Activated CD8-positive, alpha-beta memory T cell treated with anti-CD3 and anti-CD28 coated beads, Interleukin-2, amount 10 ng/mL, durations not matched to agents 7 days and 5 days (primary cell): ENCODE measurements at regions not wholly inside any gene's neighbourhood (a gene's known extent, or its start where the extent isn't known, plus 50 kb on each side); places are given as distances from the start of the nearest gene placed in this dataset.

Source experiments
- ATAC-seq: fragments of 150-1000 bp; cut with Tn5 transposase; one replicate; pipeline ENCODE4 v1.10.0; 2021; ENCODE audit warnings: moderate library complexity
- CTCF ChIA-PET: fragments of 350-600 bp; sonication (Branson Sonifier 250); formaldehyde crosslinking; loops from one replicate; lab custom pipeline; 2021; ENCODE audit warnings: antibody characterized with exemption; lab: Charles Lee
- DNase-seq: peaks from one replicate; pipeline ENCODE4 v3.0.0-alpha.2; 2020
- H3K27ac Mint-ChIP-seq: one replicate; pipeline ENCODE4 v1.8.0; 2021; ENCODE audit warnings: mild to moderate bottlenecking, mixed read lengths
- H3K27me3 Mint-ChIP-seq: one replicate; pipeline ENCODE4 v1.8.0; 2021; ENCODE audit warnings: mixed read lengths
- H3K36me3 Mint-ChIP-seq: one replicate; pipeline ENCODE4 v1.8.0; 2021; ENCODE audit warnings: mild to moderate bottlenecking, mixed read lengths
- H3K4me1 Mint-ChIP-seq: one replicate; pipeline ENCODE4 v1.8.0; 2021; ENCODE audit warnings: mixed read lengths
- H3K4me3 Mint-ChIP-seq: one replicate; pipeline ENCODE4 v1.8.0; 2021; ENCODE audit warnings: mild to moderate bottlenecking, moderate library complexity, mixed read lengths
- H3K9me3 Mint-ChIP-seq: one replicate; pipeline ENCODE4 v1.8.0; 2022; ENCODE audit warnings: low read depth, mixed read lengths

- Mint-ChIP-seq H3K9me3 (peaks cover 4% of the 10 kb centered on the region), H3K27ac (no peak overlapping the region), H3K4me3 (no peak overlapping the region), H3K4me1 (no peaks in the 10 kb centered on the region), H3K36me3 (no peaks in the 10 kb centered on the region), H3K27me3 (no peaks in the 10 kb centered on the region)
- CTCF ChIA-PET: no interaction called here
- ATAC-seq (no peak), DNase-seq (no peak)
These were observed 704.6 kb downstream of the EFNB2 start for GRCh38 chr13:105830821-105831220.

- CTCF ChIA-PET: no interaction called here
- H3K4me3 Mint-ChIP-seq: no peak overlapping the region
These were observed 708.2 kb downstream of the EFNB2 start for GRCh38 chr13:105827111-105827809.

GRCh38 chr13:105825071-105825470 lies 710.4 kb downstream of the EFNB2 start:
- CTCF ChIA-PET: interaction anchor here (0.6 kb wide), 1 partner anchor 894 kb away, joined by 3 read pairs; no protein-coding TSS in a partner anchor
- Mint-ChIP-seq H3K36me3 (no peaks in the 10 kb centered on the region), H3K4me1 (no peaks in the 10 kb centered on the region), H3K27ac (no peak overlapping the region), H3K9me3 (peaks cover 3% of the 10 kb centered on the region), H3K27me3 (no peaks in the 10 kb centered on the region), H3K4me3 (no peak overlapping the region)
- ATAC-seq (no peak), DNase-seq (no peak)

More at GRCh38 chr13:105827111-105827809, 708.2 kb downstream of the EFNB2 start:
- DNase-seq (no peak), ATAC-seq (no peak)
- H3K27ac Mint-ChIP-seq: no peak overlapping the region
- H3K9me3 Mint-ChIP-seq: peaks cover 4% of the 10 kb centered on the region
- H3K4me1 Mint-ChIP-seq: no peaks in the 10 kb centered on the region
- H3K27me3 Mint-ChIP-seq: no peaks in the 10 kb centered on the region
- H3K36me3 Mint-ChIP-seq: no peaks in the 10 kb centered on the region

- H3K4me1 Mint-ChIP-seq: no peaks in the 10 kb centered on the region
- no peak overlapping the region for H3K27ac Mint-ChIP-seq
- H3K36me3 Mint-ChIP-seq: no peaks in the 10 kb centered on the region
- ATAC-seq: no peak
- H3K4me3 Mint-ChIP-seq: no peak overlapping the region
- no peak for DNase-seq
- CTCF ChIA-PET: no interaction called here
- no peaks in the 10 kb centered on the region for H3K27me3 Mint-ChIP-seq
- H3K9me3 Mint-ChIP-seq: no peaks in the 10 kb centered on the region
These were observed 714.1 kb downstream of the EFNB2 start for GRCh38 chr13:105821337-105821736.

GRCh38 chr13:105820415-105820814 lies 715.0 kb downstream of the EFNB2 start:
- H3K4me1 Mint-ChIP-seq: no peaks in the 10 kb centered on the region
- CTCF ChIA-PET: no interaction called here
- no peak overlapping the region for H3K4me3 Mint-ChIP-seq
- no peaks in the 10 kb centered on the region for H3K9me3 Mint-ChIP-seq
- ATAC-seq (no peak), DNase-seq (no peak)
- H3K36me3 Mint-ChIP-seq: no peaks in the 10 kb centered on the region
- no peaks in the 10 kb centered on the region for H3K27me3 Mint-ChIP-seq
- no peak overlapping the region for H3K27ac Mint-ChIP-seq

- Mint-ChIP-seq H3K27ac (no peak overlapping the region), H3K27me3 (no peaks in the 10 kb centered on the region)
- no peak for ATAC-seq
These were observed 718.0 kb downstream of the EFNB2 start for GRCh38 chr13:105817498-105817897.

GRCh38 chr13:105816994-105817393 lies 718.5 kb downstream of the EFNB2 start:
- Mint-ChIP-seq H3K36me3 (no peaks in the 10 kb centered on the region), H3K9me3 (no peaks in the 10 kb centered on the region), H3K27ac (no peak overlapping the region), H3K4me3 (no peak overlapping the region), H3K27me3 (no peaks in the 10 kb centered on the region), H3K4me1 (no peaks in the 10 kb centered on the region)
- CTCF ChIA-PET: no interaction called here
- ATAC-seq (no peak), DNase-seq (no peak)

More at GRCh38 chr13:105817498-105817897, 718.0 kb downstream of the EFNB2 start:
- Mint-ChIP-seq H3K36me3 (no peaks in the 10 kb centered on the region), H3K4me1 (no peaks in the 10 kb centered on the region), H3K4me3 (no peak overlapping the region), H3K9me3 (no peaks in the 10 kb centered on the region)
- CTCF ChIA-PET: no interaction called here
- no peak for DNase-seq

GRCh38 chr13:105814902-105815250 lies 720.6 kb downstream of the EFNB2 start:
- Mint-ChIP-seq H3K27me3 (no peaks in the 10 kb centered on the region), H3K9me3 (no peaks in the 10 kb centered on the region), H3K27ac (no peak overlapping the region), H3K36me3 (no peaks in the 10 kb centered on the region), H3K4me3 (no peak overlapping the region), H3K4me1 (no peaks in the 10 kb centered on the region)
- DNase-seq (no peak), ATAC-seq (no peak)
- CTCF ChIA-PET: no interaction called here

- CTCF ChIA-PET: no interaction called here
- no peak for ATAC-seq
- DNase-seq: no peak
- Mint-ChIP-seq H3K36me3 (no peaks in the 10 kb centered on the region), H3K4me3 (no peak overlapping the region), H3K27ac (no peak overlapping the region), H3K4me1 (no peaks in the 10 kb centered on the region), H3K27me3 (no peaks in the 10 kb centered on the region), H3K9me3 (no peaks in the 10 kb centered on the region)
These were observed 721.1 kb downstream of the EFNB2 start for GRCh38 chr13:105814219-105814901.

- no peak for ATAC-seq
- Mint-ChIP-seq H3K27me3 (no peaks in the 10 kb centered on the region), H3K4me3 (no peak overlapping the region), H3K27ac (no peak overlapping the region), H3K4me1 (no peaks in the 10 kb centered on the region), H3K36me3 (no peaks in the 10 kb centered on the region), H3K9me3 (peaks cover 6% of the 10 kb centered on the region)
- DNase-seq: no peak
- CTCF ChIA-PET: no interaction called here
These were observed 728.9 kb downstream of the EFNB2 start for GRCh38 chr13:105806628-105806920.

- H3K9me3 Mint-ChIP-seq: peaks cover 6% of the 10 kb centered on the region
- no peak overlapping the region for H3K27ac Mint-ChIP-seq
- H3K36me3 Mint-ChIP-seq: no peaks in the 10 kb centered on the region
- H3K4me3 Mint-ChIP-seq: no peak overlapping the region
- DNase-seq (no peak), ATAC-seq (no peak)
- CTCF ChIA-PET: no interaction called here
- no peaks in the 10 kb centered on the region for H3K4me1 Mint-ChIP-seq
- no peaks in the 10 kb centered on the region for H3K27me3 Mint-ChIP-seq
These were observed 729.4 kb downstream of the EFNB2 start for GRCh38 chr13:105805892-105806627.

GRCh38 chr13:105804561-105805190 lies 730.8 kb downstream of the EFNB2 start:
- CTCF ChIA-PET: no interaction called here
- no peaks in the 10 kb centered on the region for H3K4me1 Mint-ChIP-seq

GRCh38 chr13:105799155-105799554 lies 736.3 kb downstream of the EFNB2 start:
- no peak for ATAC-seq
- H3K4me3 Mint-ChIP-seq: no peak overlapping the region
- no peak overlapping the region for H3K27ac Mint-ChIP-seq

More at GRCh38 chr13:105804561-105805190, 730.8 kb downstream of the EFNB2 start:
- H3K4me3 Mint-ChIP-seq: no peak overlapping the region
- H3K9me3 Mint-ChIP-seq: peaks cover 6% of the 10 kb centered on the region
- no peak overlapping the region for H3K27ac Mint-ChIP-seq
- DNase-seq: no peak
- no peak for ATAC-seq
- H3K36me3 Mint-ChIP-seq: no peaks in the 10 kb centered on the region
- H3K27me3 Mint-ChIP-seq: no peaks in the 10 kb centered on the region

More at GRCh38 chr13:105799155-105799554, 736.3 kb downstream of the EFNB2 start:
- H3K4me1 Mint-ChIP-seq: no peaks in the 10 kb centered on the region
- no peaks in the 10 kb centered on the region for H3K27me3 Mint-ChIP-seq
- CTCF ChIA-PET: no interaction called here
- H3K9me3 Mint-ChIP-seq: no peaks in the 10 kb centered on the region
- no peak for DNase-seq
- H3K36me3 Mint-ChIP-seq: no peaks in the 10 kb centered on the region
